NCI-H774 (cell line): ENCODE measurements at regions not wholly inside any gene's neighbourhood (a gene's known extent, or its start where the extent isn't known, plus 50 kb on each side); places are given as distances from the start of the nearest gene placed in this dataset.

Experiments
- DNase-seq: peaks from one replicate; lab custom pipeline; 2025; lab: John Stamatoyannopoulos, UW

DNA sequence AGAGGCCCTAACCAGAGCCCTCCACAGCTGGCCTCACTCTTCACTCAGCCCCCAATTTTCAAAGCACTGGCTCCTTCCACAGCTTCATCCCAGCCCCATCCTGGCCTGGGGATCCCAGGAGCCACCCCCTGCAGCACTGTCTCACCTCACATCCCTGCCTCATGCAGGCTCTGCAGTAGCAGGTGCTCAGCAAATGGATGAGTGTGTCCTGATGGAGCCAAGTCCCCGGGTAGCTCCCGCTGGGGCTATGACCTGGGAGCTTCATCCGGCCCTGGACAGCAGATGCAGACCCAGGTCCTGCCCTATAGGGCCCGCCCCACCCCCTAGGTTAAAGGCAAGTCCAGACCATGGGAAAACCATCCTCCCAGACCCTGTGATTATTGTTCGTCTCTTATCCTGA, 143.2 kb upstream of the ZNF507 start:
- no peak for DNase-seq

DNA sequence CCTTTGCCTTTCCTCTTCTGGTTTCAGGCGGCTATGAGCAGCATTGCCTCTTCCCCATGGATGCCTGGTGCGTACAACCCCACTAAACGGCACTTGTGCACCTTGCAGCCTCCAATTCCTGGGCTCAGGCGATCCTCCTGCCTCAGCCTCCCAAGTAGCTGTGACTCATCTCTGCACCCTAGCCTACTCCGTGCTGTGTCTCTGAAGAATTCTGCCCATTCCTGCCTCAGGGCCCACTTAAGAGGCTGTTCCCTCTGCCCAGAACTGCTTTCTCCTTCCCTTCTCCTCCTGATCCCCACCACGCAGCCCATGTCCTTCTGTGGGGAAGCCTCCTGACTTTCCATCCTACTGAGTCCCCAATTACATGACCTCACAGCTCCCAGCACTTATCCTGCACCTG, 142.2 kb upstream of the ZNF507 start:
- DNase-seq, result no peak

DNA sequence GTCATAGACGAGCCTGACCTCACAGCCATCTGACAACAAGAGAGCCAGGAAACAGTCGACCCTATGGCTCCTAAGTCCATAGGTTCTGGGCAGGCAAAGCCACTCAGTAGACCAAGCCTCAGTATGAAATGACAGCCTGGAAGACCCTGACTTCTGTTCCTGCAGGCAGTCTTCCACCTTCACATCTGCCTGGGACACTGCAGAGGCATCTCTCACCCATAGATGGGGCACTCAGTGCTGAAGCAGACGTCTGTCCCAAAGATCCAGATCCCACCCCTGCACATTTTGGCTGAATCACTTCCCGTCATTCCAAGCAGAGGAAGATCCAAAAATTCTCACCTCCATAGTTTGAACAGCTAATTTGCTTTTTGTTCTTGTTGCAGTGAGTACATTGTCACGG, 139.3 kb upstream of the ZNF507 start:
- no peak for DNase-seq

DNA sequence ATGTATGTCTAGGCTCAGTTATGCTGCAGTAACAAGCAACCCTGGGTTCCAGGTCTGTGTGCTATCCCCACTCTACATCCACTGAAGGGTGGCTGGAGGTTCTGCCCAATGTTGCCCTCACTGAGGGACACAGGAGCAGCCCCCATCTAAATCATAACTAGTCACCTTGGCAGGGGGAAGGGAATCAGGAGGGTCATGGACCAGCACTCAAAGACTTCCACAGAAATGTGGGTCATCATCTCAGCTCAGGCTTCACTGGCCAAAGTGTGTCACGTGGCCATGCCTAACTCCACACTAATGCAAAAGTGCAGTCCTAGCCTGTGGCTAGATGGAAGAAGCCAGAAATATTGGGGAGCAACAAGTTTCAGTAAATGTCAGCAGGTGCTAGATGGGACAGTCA, 137.3 kb upstream of the ZNF507 start:
- no peak for DNase-seq

DNA sequence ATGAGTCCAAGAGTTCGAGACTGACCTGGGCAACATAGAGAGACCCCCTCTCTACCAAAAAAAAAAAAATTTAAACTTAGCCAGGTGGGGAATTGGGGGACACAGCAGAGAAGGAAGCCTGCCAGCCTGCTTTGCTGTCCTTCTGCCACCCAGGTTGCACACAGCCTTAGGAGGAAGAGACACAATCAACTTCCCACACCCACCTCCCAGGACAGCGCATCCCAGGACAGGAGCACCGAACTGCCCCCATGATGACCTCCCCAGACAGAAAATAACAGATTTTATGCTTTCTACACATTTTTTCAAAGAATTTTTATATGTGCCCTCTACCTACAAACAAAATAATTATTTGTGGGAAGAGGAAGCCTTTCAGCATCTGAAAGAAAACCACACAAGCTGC, 126.0 kb upstream of the ZNF507 start:
- no peak for DNase-seq

DNA sequence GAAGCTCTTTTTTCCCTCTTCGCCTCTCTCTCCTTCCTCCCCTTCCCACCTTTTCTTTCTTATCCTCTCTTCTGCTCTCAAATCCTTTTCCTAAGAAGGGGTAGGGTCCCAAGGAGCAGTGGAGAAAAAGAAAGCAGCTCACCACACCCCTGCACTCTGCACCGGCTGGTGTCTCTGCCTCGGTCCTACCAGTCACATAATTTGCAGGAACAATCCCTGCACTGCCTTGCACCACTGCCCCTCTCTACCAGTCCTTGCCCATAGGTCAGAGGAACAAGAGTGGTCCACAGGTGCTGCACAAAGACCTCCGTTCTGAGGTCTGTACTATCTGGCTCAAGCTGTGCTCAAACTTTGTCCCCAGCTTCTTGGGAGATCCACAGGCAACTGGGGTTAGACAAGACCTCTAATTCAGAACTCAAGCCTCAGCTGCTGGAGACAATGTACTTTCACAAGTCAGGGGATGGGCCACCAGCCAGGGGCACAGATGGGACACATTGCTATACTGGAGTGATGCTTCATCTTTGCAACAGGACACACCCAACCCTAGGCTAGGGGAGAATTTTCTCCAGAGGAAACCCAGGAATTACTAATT, 125.4 kb upstream of the ZNF507 start:
- DNase-seq, result no peak

DNA sequence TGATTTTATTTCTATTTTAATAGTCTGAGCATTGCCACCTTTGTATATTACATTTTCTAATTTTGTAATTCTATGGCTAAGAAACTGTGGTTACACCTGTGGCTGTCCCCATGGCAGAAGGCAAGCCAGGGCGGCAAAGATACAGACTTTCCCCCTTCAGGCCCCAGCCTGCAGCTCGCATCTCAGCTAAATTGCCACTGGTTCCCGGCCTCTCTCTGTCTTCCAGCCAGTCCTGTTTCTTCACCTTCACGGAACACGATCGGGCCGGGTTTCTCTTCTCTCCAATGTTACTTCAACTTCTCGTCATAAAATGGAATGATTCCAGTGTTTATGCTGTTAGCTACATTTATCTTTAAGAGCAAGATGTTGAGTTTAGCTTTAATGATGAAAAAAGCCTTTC, 124.5 kb upstream of the ZNF507 start:
- DNase-seq, result no peak

DNA sequence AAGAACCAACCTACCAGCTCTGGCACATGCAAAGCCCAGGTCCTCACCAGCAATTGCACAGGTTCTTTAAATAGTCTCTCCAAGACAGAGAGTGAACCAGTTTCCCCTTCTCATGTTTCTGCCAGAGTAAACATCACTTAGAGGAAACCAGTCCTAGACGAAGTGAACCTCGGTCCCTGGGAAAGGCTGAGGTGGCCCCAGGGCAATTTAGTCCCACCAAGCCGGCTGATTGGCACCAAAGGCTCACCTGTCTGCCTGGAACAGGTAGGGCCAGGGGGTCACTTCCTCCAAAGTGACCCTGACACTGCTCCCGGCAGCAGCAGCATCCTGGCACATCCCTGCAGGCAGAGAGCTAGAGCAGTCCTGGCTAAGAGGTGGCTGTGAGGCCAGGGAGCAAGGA, 122.9 kb upstream of the ZNF507 start:
- DNase-seq, result no peak

DNA sequence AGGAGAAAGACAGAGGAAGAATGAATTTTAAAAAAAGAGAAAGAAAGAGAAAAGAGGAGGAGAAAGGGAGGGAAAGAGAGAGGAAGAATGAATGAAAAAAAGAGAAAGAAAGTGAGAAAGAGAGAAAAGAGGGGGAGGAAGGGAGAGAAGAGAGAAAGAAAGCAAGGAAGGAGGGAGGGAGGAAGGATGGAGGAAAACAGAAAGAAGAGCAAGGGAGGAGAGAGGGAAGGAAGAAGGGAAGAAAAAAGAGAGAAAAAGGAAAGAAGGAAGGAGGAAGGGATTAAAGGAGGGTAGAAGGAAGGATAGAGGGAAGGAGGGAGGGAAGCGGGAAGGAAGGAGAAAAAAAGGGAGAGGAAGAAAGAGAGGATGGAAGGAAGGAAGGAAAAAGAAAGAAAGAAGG, 122.3 kb upstream of the ZNF507 start:
- no peak for DNase-seq

DNA sequence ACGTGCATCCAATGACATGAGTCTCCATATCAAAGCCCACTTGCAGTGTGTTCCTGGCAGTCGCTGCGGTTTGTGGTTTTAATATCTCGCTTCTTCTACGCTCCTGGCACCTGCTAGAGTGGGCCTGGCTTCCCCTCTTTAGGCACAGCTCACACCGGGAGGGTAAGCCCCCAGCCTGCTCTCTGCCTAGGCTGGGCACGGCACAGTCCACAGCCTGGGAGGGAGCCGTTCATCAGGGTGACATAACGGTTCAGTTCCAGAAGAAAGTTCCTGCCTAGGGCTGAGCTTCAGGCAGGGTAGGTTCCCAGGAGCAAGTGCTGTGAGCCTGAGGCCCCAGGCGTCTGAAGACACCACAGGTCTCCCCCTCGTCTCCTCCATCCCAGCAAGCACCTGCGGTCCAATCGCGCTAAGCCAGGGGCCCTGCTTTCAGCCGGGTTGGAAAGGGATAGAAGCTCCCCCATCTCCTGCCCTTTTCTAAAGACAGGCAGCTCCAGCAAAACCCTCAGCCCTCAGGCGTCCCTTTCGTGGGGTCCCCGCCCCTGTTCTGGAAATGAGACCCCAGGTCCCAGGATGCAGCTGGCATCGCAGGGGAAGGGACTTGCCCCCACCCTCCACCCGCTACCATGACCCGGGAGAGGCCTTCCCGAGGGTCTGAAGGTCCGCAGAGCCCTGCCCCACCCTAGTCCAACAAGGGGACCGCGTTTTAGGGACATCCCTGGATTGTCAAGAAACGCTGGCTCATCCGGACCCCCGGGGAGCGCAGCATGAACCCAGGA, 121.6 kb upstream of the ZNF507 start:
- DNase-seq, result no peak

DNA sequence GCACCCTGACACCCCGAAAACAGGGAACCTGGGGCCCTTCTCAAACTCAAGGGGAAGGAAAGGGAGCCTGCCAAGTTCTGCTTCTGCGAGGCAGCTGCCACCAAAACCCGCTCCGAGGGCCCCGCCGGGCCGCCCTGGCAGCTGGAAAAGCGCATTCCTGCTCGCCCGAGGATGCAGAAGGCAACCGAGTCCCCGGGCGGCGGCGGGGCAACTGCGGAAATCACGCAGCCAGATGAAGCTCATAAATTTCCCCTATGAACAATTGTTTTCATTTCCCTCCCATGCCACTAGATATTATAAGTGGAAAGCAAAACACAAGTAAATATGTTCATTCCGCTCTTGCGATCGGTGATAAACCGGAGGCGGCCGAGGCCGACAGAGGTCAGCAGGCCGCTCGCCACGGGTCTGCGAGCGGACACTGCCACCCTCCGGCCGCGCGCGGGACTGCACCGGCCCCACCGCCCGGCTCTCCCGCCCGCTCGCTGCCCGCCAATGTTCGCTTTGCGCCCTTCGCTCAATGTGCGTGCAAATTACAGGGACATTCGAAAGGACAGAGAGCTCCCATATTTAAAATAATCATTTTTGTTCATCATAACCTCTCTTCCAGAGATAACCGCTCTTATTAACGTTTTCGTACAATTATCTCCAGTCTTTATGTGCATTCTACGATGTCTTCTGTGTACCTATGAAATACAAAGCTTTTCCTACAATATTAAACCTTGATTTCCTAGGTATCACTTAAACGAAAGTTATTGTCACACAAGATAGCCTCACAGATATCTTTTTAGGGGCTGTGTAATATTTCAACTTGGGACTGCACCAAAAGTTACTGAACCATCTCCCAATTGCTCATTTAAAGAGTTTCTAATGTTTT, 120.8 kb upstream of the ZNF507 start:
- peak; percentile 24 for DNase-seq

DNA sequence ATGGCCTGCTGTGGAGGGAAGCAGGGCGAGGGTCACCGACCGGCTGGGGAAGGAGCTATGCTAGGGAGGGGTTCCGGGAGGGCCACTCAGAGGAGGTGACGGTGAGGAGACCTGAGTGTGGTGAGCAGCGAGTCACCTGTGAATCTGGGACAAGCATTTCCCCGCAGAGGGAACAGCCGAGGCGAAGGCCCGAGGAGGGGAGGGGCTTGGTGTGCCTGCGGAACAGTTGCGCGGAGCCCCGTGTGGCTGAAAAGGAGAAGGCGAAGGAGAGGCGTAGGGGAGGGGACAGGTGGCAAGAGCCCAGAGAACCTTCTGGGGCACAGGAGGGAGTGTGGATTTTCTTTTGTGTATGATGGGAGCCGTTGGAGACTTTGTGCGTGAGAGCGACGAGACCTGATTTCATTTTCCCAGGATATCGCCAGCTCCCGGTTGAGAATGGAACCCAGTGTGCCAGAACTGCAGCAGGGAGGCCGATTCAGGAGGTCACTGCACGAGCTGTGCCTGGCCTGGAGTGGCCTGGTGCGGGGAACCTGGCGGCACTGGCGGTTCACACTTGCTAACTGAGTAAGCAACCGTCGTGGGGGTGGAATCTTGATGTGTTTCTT, 117.7 kb upstream of the ZNF507 start:
- DNase-seq, result no peak

DNA sequence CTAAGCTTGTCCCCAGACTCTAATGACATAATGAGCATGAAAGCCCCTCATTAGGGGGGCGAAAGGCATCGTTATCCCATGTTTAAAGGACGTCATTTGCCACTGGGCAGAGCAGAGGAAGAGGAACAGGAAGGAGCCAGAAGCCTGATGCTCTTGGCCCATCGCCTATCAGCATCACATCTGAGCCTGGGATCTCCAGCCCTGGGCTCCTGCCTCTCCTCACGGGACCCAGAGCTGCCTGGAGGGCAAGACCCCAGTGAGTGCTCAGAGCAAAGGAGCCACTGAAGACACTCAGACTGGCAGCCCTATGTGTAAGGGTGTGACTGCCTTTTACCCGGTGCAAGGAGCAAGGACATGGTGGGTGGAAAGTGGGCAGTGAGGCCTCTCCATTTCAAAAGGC, 115.0 kb upstream of the ZNF507 start:
- no peak for DNase-seq

DNA sequence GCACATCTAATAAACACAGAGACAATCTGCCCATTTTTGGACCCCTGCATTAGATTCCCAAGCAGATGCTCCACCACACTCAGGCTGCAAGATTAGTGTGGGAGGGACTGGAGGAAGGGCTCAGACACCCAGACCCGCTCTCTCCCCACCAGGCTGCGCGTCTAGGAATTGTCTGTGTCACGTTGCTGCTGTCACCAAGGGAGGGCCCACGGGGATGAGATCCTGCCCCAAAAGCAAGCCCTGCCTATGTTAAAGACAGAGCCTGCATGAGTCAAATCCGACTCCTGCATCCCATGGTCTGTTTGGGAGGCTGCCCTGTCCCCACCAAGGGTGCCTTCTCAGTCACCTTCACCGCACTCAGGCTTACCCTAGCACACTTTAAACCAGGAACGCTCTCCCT, 114.4 kb upstream of the ZNF507 start:
- DNase-seq, result no peak

DNA sequence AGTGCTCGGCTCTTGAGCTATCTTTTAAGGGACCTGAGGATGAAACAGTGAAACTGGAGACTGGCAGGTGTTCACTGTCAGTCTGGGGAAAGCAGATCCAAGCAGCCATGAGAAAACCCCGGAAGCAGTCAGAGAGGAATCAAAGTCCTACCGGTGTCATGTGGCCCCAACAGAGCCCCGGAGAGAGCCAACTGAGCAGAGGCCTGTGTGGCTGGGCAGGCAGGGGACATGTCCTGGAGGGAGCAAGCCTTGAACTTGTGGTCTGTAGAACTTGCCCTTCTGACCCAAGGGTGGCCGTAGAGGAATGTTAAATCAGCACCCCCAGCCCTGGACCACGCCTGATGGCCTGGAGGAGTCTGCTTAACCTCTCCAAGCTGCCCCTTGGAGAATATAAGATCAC, 113.7 kb upstream of the ZNF507 start:
- no peak for DNase-seq

DNA sequence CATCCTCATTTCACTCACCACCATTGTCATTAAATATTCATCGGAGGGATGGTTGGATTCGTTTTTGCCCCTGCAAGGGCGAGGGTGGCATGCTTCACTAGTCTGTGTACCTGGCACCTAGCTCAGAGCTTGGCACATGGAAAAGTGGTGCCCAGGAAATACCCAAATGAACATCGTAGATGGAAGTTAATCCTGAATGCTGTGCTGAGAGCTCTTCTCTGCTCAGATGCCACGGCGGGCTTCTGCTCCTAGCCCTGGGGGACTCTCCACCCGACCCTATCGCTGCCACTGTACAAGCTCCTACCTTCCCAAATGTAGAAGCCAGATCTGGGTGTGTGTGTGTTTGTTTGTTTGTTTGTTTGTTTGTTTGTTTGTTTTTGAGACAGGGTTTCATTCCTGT, 113.0 kb upstream of the ZNF507 start:
- no peak for DNase-seq

DNA sequence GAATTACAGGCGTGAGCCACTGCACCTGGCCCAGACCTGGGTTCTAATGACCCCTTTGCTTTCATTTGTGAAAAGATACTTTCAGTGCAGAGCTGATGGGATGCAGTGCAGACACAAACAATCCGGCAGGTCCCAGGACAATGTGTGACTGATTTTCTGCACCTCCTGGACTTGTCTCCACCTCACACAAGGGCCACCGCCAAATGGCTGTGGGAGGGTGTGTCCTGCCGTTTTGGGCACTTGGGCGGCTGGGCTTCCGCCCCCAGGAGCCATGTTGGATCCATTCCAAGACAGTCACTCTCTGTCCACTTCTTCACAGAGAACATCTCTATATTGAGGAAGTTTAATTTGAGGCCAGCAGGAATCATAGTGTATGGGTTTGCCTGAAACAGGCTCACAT, 112.3 kb upstream of the ZNF507 start:
- no peak for DNase-seq

DNA sequence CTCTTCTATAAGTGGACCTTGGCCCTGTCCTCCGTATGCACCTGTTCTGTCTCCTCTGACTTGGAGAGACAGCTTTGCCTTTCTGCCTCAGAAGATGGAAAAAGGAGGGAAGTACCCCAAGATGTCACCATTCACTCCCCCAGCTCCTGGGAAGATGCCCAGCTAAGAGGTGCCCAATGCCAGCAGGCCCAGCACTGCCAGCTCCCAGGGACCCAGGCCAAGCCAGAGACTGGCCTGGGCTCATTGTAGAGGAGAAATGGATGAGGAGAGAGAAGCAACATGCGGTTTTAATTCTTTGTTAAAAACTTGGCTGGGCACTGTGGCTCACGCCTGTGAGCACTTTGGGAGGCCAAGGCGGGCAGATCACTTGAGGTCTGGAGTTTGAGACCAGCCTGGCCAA, 111.5 kb upstream of the ZNF507 start:
- no peak for DNase-seq

DNA sequence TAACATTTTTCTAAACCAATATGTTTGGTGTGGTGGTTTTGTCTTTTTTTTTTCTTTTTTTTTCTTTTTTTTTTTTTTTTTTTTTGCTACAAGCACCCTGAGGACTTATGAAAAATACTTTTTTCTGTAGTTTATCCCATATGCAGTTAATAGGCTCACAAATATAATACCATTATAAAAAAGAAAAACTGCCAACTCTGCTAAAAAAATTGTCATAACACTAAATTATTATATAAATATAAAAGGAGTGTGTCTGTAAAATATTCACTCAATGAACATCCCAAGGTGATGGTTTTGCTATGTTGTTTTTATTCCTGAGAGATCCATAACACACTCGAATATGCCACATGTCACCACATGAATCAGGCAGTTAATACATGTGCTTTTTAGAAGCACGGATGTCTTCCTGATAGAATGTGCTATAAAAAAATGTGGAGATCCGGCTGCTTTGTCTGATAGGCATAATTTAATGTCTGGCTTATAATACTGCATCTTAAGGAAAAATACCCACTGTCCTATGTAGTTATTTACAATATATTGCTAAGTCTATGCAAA, 110.7 kb upstream of the ZNF507 start:
- DNase-seq, result no peak

DNA sequence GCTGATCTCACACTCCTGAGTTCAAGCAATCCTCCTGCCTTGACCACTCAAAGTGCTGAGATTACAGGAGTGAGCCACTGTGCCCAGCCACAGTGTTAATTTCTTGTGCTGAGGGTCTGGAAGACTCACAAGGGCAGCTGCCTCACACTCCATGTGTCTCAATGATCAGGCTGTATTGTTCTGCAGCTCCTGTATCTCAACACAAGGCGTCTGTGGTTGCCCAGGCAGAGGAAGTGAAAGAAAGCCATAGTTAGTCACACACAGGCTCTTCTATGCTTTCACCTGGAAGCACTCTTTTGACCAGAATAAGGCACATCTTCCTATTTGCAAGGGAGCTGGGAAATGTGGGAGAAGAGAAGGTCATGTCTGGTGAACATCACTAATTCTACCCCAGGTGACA, 107.3 kb upstream of the ZNF507 start:
- no peak for DNase-seq

DNA sequence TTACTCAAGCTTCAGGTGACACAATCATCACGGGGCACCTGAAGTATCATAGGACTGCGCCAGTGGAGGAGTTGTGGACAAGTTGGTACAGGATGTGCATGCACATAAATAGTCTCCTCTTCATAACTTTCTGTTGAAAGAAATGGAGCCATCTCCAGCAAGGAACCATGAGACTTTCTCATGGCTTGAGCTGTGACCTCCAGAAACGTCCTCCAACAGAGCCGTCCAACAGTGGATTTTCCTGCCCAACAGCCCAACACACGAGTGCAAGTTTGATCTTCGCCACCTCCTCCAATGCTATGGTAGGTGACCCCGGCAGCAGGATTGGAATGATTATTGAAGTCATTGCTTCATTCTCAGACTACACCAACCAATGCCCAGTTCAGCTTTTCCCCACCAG, 105.1 kb upstream of the ZNF507 start:
- no peak for DNase-seq

DNA sequence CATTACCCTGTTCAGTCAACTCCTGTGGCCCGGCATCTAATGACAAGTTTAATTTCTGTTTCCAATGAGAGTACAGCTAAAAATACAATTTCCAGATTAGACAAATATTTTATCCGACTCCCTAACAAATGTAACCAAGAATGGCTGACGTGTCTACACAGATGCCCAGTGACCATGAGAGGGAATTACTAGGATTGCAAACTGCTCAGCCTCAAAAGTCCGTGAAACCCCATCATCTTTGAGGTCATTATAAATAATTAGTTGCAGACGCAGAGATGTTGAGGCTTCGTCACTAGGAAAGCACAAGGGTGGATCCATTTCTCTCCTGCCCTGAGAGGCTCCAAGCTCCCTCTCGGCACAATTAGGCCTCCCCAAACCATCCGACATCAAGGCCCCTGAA, 104.1 kb upstream of the ZNF507 start:
- DNase-seq, result no peak
